Amniotic epithelial cell (primary cell): ENCODE measurements at regions not wholly inside any gene's neighbourhood (a gene's known extent, or its start where the extent isn't known, plus 50 kb on each side); places are given as distances from the start of the nearest gene placed in this dataset.
"Not testable (repeated sequence)": the region's sequence is repeated elsewhere in the genome, so short reads cannot be mapped to it uniquely, and the experiment has no call there.

Source experiments
- DNase-seq: peaks from one replicate; pipeline ENCODE4 v3.0.0-alpha.2; 2010; ENCODE audit warnings: low read depth

- DNase-seq: no peak
Observed at GRCh38 chr4:17058916-17059741, 160.7 kb upstream of the LDB2 start.

GRCh38 chr4:17058536-17058915, 160.1 kb upstream of the LDB2 start:
- no peak for DNase-seq

- no peak for DNase-seq
Observed at GRCh38 chr4:17057035-17057434, 158.6 kb upstream of the LDB2 start.

- DNase-seq: peak; percentile 70
Observed at GRCh38 chr4:17055788-17056187, 157.3 kb upstream of the LDB2 start.

GRCh38 chr4:17045866-17046265, 147.4 kb upstream of the LDB2 start:
- DNase-seq: no peak

- no peak for DNase-seq
Observed at GRCh38 chr4:17038510-17039176, 140.2 kb upstream of the LDB2 start.

GRCh38 chr4:17033768-17034181, 135.3 kb upstream of the LDB2 start:
- no peak for DNase-seq

GRCh38 chr4:17033025-17033767, 134.8 kb upstream of the LDB2 start:
- DNase-seq: no peak

GRCh38 chr4:17030543-17030942, 132.1 kb upstream of the LDB2 start:
- DNase-seq: peak; percentile 57

GRCh38 chr4:17029964-17030363, 131.5 kb upstream of the LDB2 start:
- no peak for DNase-seq

GRCh38 chr4:17029432-17029831, 131.0 kb upstream of the LDB2 start:
- DNase-seq: no peak

GRCh38 chr4:17027495-17027894, 129.1 kb upstream of the LDB2 start:
- DNase-seq: peak; percentile 74

- DNase-seq: peak; percentile 3
Observed at GRCh38 chr4:17024425-17024824, 126.0 kb upstream of the LDB2 start.

GRCh38 chr4:17020901-17021300, 122.5 kb upstream of the LDB2 start:
- DNase-seq: no peak

GRCh38 chr4:17020451-17020850, 122.0 kb upstream of the LDB2 start:
- DNase-seq: no peak

GRCh38 chr4:17018621-17019020, 120.2 kb upstream of the LDB2 start:
- DNase-seq: not testable (repeated sequence)

- no peak for DNase-seq
Observed at GRCh38 chr4:17018013-17018412, 119.6 kb upstream of the LDB2 start.

- DNase-seq: no peak
Observed at GRCh38 chr4:17013382-17014006, 115.0 kb upstream of the LDB2 start.

GRCh38 chr4:17012451-17012850, 114.0 kb upstream of the LDB2 start:
- no peak for DNase-seq

GRCh38 chr4:17010426-17011087, 112.1 kb upstream of the LDB2 start:
- no peak for DNase-seq

- no peak for DNase-seq
Observed at GRCh38 chr4:17009871-17010367, 111.5 kb upstream of the LDB2 start.
